ENCODE measurements at regions not wholly inside any gene's neighbourhood (a gene's known extent, or its start where the extent isn't known, plus 50 kb on each side); places are given as distances from the start of the nearest gene placed in this dataset.

DNA sequence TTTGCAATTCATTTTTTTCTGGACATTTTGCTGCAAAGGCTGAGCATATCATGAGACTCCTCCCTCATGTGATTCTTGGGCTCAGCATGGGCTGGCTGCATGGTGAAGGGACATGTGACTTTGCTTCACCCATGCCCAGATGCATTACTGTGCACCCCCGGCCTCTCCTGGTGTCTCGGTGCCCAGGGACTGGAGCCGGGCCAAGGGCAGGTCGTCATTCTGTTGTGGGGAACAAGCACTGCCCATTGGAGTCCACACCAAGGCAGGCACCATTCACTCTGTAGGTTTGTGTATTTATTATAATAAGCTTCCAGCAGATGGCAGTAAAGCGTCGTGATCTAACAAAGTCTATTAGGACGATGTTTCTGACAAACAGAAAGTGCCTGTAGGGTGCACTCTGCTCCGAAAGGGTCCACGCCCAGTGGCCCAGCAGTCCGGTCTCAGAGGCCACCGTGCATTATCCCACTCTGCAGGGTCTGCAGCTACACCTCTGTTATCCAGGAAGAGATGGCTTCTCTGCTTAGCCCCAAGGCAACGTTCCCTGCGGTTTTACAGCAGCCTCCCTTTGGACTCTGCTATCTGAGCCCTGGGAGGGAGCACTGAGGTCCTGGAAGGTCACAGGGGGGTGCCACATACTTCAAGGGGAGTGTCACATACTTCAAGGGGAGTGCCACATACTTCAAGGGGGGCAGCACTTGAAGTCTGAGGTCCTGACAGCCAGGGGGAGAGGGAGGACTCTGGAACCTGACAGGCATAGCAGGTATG lies 219.6 kb downstream of the TSN start:
- TF ChIP-seq, protein P1, sequence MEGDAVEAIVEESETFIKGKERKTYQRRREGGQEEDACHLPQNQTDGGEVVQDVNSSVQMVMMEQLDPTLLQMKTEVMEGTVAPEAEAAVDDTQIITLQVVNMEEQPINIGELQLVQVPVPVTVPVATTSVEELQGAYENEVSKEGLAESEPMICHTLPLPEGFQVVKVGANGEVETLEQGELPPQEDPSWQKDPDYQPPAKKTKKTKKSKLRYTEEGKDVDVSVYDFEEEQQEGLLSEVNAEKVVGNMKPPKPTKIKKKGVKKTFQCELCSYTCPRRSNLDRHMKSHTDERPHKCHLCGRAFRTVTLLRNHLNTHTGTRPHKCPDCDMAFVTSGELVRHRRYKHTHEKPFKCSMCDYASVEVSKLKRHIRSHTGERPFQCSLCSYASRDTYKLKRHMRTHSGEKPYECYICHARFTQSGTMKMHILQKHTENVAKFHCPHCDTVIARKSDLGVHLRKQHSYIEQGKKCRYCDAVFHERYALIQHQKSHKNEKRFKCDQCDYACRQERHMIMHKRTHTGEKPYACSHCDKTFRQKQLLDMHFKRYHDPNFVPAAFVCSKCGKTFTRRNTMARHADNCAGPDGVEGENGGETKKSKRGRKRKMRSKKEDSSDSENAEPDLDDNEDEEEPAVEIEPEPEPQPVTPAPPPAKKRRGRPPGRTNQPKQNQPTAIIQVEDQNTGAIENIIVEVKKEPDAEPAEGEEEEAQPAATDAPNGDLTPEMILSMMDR (tag by site-specific recombination; IDR thresholded peaks at IDR 0.05) = peak; percentile 86
- TF ChIP-seq ZNF423 (tag by site-specific recombination; IDR thresholded peaks at IDR 0.05) (no peak), ZFP41 (tag by site-specific recombination; IDR thresholded peaks at IDR 0.05; ENCODE audit: borderline replicate concordance) (no peak), MYNN (tag by site-specific recombination; IDR thresholded peaks at IDR 0.05; ENCODE audit: borderline replicate concordance) (no peak), TCF7L2 (IDR thresholded peaks at IDR 0.05; ENCODE audit: borderline replicate concordance, low read depth, low read length) (no peak), ZNF404 (tag by site-specific recombination; IDR thresholded peaks at IDR 0.05) (no peak), MZF1 (tag by site-specific recombination; IDR thresholded peaks at IDR 0.05; ENCODE audit: borderline replicate concordance) (no peak), ZNF292 (tag by site-specific recombination; IDR thresholded peaks at IDR 0.05; ENCODE audit: borderline replicate concordance, low read depth) (no peak)
- TF ChIP-seq, protein P2, sequence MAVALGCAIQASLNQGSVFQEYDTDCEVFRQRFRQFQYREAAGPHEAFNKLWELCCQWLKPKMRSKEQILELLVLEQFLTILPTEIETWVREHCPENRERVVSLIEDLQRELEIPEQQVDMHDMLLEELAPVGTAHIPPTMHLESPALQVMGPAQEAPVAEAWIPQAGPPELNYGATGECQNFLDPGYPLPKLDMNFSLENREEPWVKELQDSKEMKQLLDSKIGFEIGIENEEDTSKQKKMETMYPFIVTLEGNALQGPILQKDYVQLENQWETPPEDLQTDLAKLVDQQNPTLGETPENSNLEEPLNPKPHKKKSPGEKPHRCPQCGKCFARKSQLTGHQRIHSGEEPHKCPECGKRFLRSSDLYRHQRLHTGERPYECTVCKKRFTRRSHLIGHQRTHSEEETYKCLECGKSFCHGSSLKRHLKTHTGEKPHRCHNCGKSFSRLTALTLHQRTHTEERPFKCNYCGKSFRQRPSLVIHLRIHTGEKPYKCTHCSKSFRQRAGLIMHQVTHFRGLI (tag by site-specific recombination; IDR thresholded peaks at IDR 0.05) = no peak
- TF ChIP-seq, protein P3, sequence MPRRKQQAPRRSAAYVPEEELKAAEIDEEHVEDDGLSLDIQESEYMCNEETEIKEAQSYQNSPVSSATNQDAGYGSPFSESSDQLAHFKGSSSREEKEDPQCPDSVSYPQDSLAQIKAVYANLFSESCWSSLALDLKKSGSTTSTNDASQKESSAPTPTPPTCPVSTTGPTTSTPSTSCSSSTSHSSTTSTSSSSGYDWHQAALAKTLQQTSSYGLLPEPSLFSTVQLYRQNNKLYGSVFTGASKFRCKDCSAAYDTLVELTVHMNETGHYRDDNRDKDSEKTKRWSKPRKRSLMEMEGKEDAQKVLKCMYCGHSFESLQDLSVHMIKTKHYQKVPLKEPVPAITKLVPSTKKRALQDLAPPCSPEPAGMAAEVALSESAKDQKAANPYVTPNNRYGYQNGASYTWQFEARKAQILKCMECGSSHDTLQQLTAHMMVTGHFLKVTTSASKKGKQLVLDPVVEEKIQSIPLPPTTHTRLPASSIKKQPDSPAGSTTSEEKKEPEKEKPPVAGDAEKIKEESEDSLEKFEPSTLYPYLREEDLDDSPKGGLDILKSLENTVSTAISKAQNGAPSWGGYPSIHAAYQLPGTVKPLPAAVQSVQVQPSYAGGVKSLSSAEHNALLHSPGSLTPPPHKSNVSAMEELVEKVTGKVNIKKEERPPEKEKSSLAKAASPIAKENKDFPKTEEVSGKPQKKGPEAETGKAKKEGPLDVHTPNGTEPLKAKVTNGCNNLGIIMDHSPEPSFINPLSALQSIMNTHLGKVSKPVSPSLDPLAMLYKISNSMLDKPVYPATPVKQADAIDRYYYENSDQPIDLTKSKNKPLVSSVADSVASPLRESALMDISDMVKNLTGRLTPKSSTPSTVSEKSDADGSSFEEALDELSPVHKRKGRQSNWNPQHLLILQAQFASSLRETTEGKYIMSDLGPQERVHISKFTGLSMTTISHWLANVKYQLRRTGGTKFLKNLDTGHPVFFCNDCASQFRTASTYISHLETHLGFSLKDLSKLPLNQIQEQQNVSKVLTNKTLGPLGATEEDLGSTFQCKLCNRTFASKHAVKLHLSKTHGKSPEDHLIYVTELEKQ (tag by site-specific recombination; IDR thresholded peaks at IDR 0.05; ENCODE audit: borderline replicate concordance) = no peak
- TF ChIP-seq, protein P4, sequence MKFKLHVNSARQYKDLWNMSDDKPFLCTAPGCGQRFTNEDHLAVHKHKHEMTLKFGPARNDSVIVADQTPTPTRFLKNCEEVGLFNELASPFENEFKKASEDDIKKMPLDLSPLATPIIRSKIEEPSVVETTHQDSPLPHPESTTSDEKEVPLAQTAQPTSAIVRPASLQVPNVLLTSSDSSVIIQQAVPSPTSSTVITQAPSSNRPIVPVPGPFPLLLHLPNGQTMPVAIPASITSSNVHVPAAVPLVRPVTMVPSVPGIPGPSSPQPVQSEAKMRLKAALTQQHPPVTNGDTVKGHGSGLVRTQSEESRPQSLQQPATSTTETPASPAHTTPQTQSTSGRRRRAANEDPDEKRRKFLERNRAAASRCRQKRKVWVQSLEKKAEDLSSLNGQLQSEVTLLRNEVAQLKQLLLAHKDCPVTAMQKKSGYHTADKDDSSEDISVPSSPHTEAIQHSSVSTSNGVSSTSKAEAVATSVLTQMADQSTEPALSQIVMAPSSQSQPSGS (tag by site-specific recombination; IDR thresholded peaks at IDR 0.05; ENCODE audit: low read depth) = no peak
- TF ChIP-seq, protein P5, sequence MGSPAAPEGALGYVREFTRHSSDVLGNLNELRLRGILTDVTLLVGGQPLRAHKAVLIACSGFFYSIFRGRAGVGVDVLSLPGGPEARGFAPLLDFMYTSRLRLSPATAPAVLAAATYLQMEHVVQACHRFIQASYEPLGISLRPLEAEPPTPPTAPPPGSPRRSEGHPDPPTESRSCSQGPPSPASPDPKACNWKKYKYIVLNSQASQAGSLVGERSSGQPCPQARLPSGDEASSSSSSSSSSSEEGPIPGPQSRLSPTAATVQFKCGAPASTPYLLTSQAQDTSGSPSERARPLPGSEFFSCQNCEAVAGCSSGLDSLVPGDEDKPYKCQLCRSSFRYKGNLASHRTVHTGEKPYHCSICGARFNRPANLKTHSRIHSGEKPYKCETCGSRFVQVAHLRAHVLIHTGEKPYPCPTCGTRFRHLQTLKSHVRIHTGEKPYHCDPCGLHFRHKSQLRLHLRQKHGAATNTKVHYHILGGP (tag by site-specific recombination; IDR thresholded peaks at IDR 0.05) = no peak
- TF ChIP-seq, protein P6, sequence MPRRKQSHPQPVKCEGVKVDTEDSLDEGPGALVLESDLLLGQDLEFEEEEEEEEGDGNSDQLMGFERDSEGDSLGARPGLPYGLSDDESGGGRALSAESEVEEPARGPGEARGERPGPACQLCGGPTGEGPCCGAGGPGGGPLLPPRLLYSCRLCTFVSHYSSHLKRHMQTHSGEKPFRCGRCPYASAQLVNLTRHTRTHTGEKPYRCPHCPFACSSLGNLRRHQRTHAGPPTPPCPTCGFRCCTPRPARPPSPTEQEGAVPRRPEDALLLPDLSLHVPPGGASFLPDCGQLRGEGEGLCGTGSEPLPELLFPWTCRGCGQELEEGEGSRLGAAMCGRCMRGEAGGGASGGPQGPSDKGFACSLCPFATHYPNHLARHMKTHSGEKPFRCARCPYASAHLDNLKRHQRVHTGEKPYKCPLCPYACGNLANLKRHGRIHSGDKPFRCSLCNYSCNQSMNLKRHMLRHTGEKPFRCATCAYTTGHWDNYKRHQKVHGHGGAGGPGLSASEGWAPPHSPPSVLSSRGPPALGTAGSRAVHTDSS (tag by site-specific recombination; IDR thresholded peaks at IDR 0.05) = no peak
